Coronary artery (tissue), 2 donors: ENCODE measurements at regions not wholly inside any gene's neighbourhood (a gene's known extent, or its start where the extent isn't known, plus 50 kb on each side); places are given as distances from the start of the nearest gene placed in this dataset.

Experiments used
- DNase-seq: peaks from one replicate; pipeline ENCODE4 v3.0.0-alpha.2; 2017; ENCODE audit warnings: low spot score
- H3K27ac ChIP-seq, 2 donors: fragments of 200-600 bp; sonication (generic); one replicate each; pipeline ENCODE4 v1.5.1; 2016 to 2019
- H3K4me3 ChIP-seq: fragments of 200-600 bp; sonication (generic); 2 replicates; pipeline ENCODE4 v1.5.1; 2016; ENCODE audit warnings: mild to moderate bottlenecking, moderate library complexity
- TF ChIP-seq, protein P1 (sequence below): fragments of 200-600 bp; sonication (generic); IDR thresholded peaks from one replicate; pipeline ENCODE4 v1.5.1; 2019; ENCODE audit warnings: antibody characterized with exemption

DNA sequence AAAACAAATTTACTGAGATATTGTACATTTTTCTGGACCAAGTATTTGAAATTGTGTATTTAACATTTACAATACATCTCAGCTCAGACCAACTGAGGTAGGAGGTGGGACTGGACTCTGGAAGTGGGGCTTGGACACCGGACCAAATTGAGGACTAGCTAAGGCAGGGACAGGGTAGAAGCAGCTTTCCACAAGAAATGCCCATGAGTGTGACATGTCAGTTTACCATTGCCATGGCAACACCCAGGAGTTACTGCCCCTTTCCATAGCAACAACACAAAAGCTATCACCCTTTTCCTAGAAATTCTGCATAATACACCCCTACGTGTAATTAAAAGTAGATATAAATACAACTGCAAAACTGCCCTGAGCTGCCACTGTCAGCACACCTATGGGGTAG, 191.5 kb upstream of the ASIC2 start:
- TF ChIP-seq, protein P1, sequence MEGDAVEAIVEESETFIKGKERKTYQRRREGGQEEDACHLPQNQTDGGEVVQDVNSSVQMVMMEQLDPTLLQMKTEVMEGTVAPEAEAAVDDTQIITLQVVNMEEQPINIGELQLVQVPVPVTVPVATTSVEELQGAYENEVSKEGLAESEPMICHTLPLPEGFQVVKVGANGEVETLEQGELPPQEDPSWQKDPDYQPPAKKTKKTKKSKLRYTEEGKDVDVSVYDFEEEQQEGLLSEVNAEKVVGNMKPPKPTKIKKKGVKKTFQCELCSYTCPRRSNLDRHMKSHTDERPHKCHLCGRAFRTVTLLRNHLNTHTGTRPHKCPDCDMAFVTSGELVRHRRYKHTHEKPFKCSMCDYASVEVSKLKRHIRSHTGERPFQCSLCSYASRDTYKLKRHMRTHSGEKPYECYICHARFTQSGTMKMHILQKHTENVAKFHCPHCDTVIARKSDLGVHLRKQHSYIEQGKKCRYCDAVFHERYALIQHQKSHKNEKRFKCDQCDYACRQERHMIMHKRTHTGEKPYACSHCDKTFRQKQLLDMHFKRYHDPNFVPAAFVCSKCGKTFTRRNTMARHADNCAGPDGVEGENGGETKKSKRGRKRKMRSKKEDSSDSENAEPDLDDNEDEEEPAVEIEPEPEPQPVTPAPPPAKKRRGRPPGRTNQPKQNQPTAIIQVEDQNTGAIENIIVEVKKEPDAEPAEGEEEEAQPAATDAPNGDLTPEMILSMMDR: no peak
- no peak for DNase-seq
- H3K4me3 ChIP-seq: no peak overlapping the region
- H3K27ac ChIP-seq: no peak overlapping the region

DNA sequence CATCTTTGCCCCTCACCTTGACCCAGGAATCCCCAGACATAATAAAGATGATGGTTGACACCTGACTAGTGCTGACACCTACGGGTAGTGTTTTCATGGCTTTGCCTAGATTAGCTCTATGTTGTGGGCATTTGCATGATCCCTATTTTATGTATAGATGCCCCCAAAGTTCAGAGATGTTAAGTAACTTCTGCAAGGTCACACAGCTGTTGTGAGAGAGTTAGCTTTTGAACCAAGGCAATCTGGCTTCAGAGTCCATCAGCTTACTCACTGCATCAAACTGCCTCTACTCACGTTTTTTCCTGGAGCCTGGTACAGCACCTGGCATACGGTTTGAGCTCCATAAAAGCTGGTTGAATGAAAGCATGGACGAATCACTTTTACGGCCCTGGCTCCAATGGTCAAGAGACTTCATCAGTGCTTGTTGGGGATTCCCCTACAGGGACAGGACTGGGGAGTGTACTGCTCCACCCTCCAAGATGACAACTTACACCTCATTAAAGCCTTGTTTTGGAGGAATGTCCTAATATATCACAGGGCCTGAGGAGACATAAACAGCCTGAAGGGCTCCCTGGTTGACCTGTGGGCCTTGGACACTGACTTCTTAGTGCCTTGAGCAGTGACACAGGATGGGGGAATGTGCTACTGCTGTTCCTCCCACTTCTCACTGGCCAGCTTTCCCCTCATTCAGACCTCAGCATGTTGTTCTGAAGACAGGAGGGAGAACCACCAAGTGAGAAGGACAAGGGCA, 193.2 kb upstream of the ASIC2 start:
- no peak for DNase-seq
- Histone ChIP-seq H3K4me3 (no peak overlapping the region), H3K27ac (no peak overlapping the region)
- TF ChIP-seq, protein P1: no peak

DNA sequence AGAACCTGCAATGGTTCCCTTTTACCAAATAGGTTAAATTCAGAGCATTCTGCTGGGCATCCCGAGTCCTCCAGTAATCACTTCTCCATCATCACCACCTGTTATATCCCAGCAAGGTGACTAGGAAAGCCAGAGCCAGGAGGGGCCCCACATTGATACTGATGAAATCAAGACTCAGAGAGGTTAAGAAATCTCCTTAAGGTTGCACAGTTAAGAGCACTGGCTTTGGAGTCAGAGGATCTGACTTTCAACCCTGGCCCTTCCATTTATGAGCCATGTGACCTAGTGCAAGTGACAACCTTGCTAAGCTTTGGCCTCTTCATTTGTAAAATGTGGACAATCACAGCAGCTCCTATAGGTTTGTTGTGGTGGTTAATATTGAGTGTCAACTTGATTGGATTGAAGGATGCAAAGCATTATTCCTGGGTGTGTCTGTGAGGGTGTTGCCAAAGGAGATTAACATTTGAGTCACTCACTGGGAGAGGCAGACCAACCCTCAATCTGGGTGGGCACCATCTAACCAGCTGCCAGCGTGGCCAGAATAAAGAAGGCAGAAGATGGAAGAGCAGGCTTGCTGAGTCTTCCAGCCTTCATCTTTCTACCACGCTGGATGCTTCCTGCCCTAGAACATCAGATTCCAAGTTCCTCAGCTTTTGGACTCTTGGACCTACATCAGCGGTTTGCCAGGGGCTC, 194.2 kb upstream of the ASIC2 start:
- Histone ChIP-seq H3K4me3 (no peak overlapping the region), H3K27ac (no peak overlapping the region)
- DNase-seq: no peak
- TF ChIP-seq, protein P1: no peak

DNA sequence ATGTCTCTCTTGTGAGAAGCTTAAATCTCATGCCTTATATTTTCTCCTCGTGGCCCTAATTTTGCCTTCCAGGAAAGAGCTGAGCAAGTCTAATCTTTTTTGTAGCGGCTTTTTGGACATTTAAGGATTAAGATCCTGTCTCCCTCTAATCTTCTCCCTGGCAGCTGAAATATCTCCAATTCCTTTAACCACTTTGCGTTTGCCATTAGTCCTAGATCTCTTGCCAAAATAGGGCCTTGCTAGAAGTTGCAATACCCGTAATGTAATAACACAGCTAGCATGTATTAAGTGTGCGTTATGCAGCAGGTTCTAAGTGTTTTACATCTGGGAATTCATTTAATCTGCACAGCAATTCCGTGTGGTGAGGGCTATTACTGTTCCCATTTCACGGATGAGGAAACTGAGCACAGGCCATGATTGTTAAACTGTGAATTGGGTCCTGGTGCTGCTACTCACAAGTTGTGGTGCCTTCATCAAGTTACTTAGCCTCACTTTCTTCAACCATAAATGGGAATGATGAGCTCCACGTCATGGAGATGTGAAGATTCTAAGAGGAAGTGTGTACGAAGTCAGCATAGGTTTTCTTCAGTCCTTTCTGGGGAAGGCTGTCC, 198.9 kb upstream of the ASIC2 start:
- TF ChIP-seq, protein P1: no peak
- DNase-seq: no peak
- no peak overlapping the region for H3K4me3 ChIP-seq
- H3K27ac ChIP-seq: no peak overlapping the region

DNA sequence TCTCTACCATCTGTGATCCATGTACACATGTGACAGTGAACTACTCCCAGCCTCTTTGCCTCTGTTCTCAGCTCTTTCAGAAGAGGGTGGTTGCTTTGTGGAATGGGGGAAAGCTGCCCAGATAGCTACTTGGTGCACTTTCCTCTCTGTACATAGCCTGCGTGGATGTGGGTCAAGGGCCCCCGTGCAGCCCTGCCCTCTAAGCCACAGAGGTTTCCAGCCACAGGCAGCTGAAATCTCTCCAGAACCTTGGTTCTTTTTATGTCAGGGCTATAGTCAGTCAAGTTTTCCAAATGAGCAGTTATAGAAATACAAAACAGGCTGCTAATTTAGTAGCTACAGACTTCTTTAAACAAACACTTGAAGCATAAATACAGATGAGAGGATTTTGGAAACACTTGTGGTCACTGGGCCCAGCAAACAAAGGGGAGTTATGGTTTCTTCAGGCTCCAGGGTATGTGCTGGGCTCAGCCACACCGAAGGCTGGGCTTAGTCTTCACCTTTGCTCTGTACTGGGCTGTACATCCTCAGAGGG, 199.7 kb upstream of the ASIC2 start:
- H3K27ac ChIP-seq: no peak overlapping the region
- TF ChIP-seq, protein P1: no peak
- H3K4me3 ChIP-seq: no peak overlapping the region
- no peak for DNase-seq

DNA sequence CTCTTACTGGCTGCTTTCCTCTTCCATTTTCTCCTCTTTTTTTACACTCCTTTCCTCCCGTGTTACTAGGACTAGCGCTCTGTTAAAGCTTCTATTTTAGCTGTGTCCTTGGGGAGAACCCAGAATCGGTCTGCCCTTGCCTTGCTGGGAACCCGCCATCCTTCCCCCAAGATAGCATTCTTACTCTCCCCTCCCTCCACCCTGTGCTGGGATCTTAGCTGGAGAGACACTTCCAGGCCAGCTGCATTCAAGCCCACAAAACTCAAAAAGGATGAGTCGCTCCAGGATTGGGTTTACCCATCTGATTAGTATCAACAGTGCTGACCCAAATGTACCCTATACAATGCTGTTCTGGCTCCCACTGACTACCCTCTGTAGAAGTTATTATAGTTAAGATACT, 200.5 kb upstream of the ASIC2 start:
- H3K4me3 ChIP-seq: no peak overlapping the region
- DNase-seq: no peak
- no peak overlapping the region for H3K27ac ChIP-seq
- TF ChIP-seq, protein P1: no peak
